Astrocyte (in vitro differentiated cells and primary cell): ENCODE measurements at regions not wholly inside any gene's neighbourhood (a gene's known extent, or its start where the extent isn't known, plus 50 kb on each side); places are given as distances from the start of the nearest gene placed in this dataset.

Experiments used
- CTCF ChIP-seq: IDR thresholded peaks from 2 replicates; pipeline ENCODE4 v1.5.1; 2011; ENCODE audit warnings: low read depth, mild to moderate bottlenecking, inconsistent platforms, low read length, moderate library complexity; ENCODE audit not compliant: insufficient read depth
- EZH2 ChIP-seq: IDR thresholded peaks from 2 replicates; pipeline ENCODE4 v1.6.1; 2012; ENCODE audit warnings: mild to moderate bottlenecking, low read length, inconsistent platforms; ENCODE audit not compliant: insufficient read depth

GRCh38 chr10:118967160-118967559 lies 62.4 kb upstream of the NANOS1 start:
- TF ChIP-seq CTCF (no peak), EZH2 (no peak)
